MG63 (cell line): ENCODE measurements at regions not wholly inside any gene's neighbourhood (a gene's known extent, or its start where the extent isn't known, plus 50 kb on each side); places are given as distances from the start of the nearest gene placed in this dataset.
A peak's percentile ranks its signal among the peaks of the same experiment; 100 is the strongest.

ENCODE experiments used
- DNase-seq: peaks from one replicate; pipeline ENCODE4 v3.0.0-alpha.2; 2020
- H3K27me3 ChIP-seq: fragments of 250-450 bp; sonication (Bioruptor Pico); 2 replicates; pipeline ENCODE4 v1.5.1; 2020; ENCODE audit warnings: mild to moderate bottlenecking, moderate library complexity
- H3K36me3 ChIP-seq: fragments of 250-450 bp; sonication (Bioruptor Pico); 2 replicates; pipeline ENCODE4 v1.5.1; 2020; ENCODE audit warnings: mild to moderate bottlenecking, moderate library complexity
- H3K4me3 ChIP-seq: fragments of 250-450 bp; sonication (Bioruptor Pico); 2 replicates; pipeline ENCODE4 v1.5.1; 2020; ENCODE audit warnings: mild to moderate bottlenecking, moderate library complexity
- H3K9me3 ChIP-seq: fragments of 250-450 bp; sonication (Bioruptor Pico); 2 replicates; pipeline ENCODE4 v1.5.1; 2020; ENCODE audit warnings: mild to moderate bottlenecking, moderate library complexity

DNA sequence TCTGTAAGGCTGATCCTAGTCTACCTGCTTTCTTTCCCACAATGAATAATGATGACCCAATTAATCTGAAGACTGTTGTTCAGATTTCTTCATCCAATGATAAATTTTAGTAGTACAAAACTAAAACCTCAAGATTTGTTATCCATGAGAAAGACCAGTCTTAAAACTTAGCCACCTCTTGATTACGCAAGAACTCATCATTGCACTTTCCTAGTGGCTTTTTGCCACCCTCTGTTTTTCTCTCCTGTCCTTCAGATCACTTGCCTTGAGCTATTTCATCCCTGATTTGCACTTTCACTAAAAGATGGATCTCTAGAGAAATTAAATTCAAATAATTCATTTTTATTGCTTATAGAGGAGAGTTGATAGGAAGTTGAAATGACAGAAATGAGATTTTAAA lies 142.7 kb upstream of the RBMS3 start:
- no peaks in the 10 kb centered on the region for H3K27me3 ChIP-seq
- no peaks in the 10 kb centered on the region for H3K36me3 ChIP-seq
- no peak for DNase-seq
- H3K9me3 ChIP-seq = no peaks in the 10 kb centered on the region
- no peak overlapping the region for H3K4me3 ChIP-seq

DNA sequence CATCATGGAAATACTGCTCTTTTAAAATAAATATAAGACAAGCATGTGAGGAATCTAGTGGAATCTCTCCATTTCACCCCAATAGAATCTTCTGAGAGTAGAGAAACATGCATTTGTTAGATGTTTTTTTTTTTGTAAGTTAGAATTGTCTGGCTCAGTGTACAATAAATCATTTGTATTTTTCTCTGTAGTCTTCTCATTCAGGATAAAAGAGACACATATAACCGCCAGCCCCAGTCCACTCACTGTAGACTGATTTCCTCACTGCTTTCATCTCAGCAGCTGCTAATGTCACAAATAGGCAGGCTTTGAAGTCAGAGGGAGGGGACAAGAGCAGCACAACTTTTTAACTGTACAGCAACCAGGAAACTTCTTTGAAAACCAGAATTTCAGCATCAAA lies 140.2 kb upstream of the RBMS3 start:
- H3K27me3 ChIP-seq = no peaks in the 10 kb centered on the region
- H3K4me3 ChIP-seq = no peak overlapping the region
- H3K9me3 ChIP-seq = no peaks in the 10 kb centered on the region
- DNase-seq = no peak
- H3K36me3 ChIP-seq = no peaks in the 10 kb centered on the region

DNA sequence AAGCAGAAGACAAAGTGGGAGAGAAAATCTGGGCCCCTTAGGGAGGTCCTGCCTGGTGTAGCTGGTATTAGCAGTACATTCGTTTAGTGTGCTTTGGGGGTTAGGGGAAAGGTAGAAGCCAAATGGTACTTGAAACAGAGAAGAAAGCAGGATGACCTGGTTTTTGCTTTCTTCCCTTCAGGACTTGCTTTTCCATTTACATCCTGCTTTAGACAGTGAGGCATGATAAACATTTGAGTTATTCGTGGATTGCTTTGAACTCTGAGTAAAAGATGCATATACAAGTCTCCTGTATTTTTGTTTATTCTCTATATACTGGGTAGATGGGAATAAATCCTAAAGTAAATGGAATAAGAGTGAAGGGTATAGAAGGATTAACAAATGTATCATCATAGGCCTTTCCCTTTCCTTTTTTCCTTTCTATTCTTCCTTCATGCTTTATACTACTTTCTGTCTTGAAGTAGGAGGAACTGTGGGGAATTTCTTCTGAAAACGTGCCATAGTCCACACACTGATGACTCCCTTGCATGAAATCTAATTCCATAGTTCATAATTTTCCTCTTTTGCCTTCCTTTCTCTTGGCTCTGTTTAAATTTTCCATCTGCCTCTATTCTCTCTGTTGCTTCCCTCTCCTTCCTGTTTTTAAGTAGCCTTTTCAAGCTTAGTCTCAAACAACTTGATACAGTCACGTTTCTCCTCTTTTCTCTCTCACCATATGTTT lies 139.5 kb upstream of the RBMS3 start:
- no peak for DNase-seq
- Histone ChIP-seq H3K27me3 (no peaks in the 10 kb centered on the region), H3K4me3 (no peak overlapping the region)

GRCh38 chr3:29141918-29142275 lies 139.0 kb upstream of the RBMS3 start:
- no peaks in the 10 kb centered on the region for H3K27me3 ChIP-seq
- no peak overlapping the region for H3K4me3 ChIP-seq
- H3K36me3 ChIP-seq = no peaks in the 10 kb centered on the region
- no peak for DNase-seq
- H3K9me3 ChIP-seq = no peaks in the 10 kb centered on the region

More for the DNA sequence above, 139.5 kb upstream of the RBMS3 start:
- Histone ChIP-seq H3K9me3 (no peaks in the 10 kb centered on the region), H3K36me3 (no peaks in the 10 kb centered on the region)

DNA sequence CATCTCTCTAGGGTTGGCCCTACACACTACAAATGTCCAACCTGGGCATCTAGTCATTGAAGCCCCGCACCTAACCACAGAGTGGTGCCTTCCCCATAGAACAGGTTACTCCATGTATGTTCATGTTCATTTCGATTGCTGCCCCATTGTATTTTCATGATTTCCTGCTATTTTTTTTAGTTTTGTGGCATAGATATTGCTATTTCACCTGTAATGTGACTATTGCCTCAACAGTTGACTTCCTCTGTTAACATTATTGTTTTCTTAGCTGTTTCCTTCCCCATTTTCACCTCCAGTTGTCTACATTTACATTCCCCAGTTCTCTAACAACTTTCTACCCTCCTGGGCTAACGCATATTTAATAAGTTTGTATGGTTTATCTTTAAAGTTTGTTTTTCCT lies 137.7 kb upstream of the RBMS3 start:
- no peaks in the 10 kb centered on the region for H3K36me3 ChIP-seq
- no peak overlapping the region for H3K4me3 ChIP-seq
- H3K27me3 ChIP-seq = no peaks in the 10 kb centered on the region
- DNase-seq = no peak
- H3K9me3 ChIP-seq = no peaks in the 10 kb centered on the region

DNA sequence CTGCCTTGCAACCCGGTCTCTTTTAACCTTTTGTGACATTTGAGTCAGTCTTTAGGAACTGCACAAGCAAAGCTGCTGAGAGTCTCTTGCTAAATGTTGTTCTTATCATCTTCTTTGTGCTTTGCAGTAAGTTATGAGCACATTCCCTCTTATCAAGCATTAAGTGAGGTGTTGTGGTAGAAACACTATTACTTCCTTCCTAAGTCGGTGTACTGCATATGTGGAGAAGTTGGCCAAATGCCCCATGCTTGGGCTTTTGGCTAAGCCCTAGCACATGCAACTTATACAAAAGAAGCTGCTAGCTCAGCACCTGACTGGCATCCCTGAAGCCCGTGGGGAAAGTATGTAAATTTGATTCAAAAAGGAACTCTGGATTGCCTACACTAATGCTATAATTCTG lies 136.5 kb upstream of the RBMS3 start:
- H3K9me3 ChIP-seq = no peaks in the 10 kb centered on the region
- no peak overlapping the region for H3K4me3 ChIP-seq
- DNase-seq = no peak
- no peaks in the 10 kb centered on the region for H3K36me3 ChIP-seq
- H3K27me3 ChIP-seq = no peaks in the 10 kb centered on the region

GRCh38 chr3:29144807-29145206 lies 136.1 kb upstream of the RBMS3 start:
- Histone ChIP-seq H3K27me3 (no peaks in the 10 kb centered on the region), H3K9me3 (no peaks in the 10 kb centered on the region), H3K4me3 (no peak overlapping the region), H3K36me3 (no peaks in the 10 kb centered on the region)
- no peak for DNase-seq

GRCh38 chr3:29145360-29145759 lies 135.5 kb upstream of the RBMS3 start:
- no peaks in the 10 kb centered on the region for H3K27me3 ChIP-seq

GRCh38 chr3:29152379-29152778 lies 128.5 kb upstream of the RBMS3 start:
- Histone ChIP-seq H3K9me3 (no peaks in the 10 kb centered on the region), H3K27me3 (no peaks in the 10 kb centered on the region), H3K4me3 (no peak overlapping the region), H3K36me3 (no peaks in the 10 kb centered on the region)
- no peak for DNase-seq

More at GRCh38 chr3:29145360-29145759, 135.5 kb upstream of the RBMS3 start:
- H3K4me3 ChIP-seq = no peak overlapping the region
- H3K36me3 ChIP-seq = no peaks in the 10 kb centered on the region
- DNase-seq = no peak
- H3K9me3 ChIP-seq = no peaks in the 10 kb centered on the region

DNA sequence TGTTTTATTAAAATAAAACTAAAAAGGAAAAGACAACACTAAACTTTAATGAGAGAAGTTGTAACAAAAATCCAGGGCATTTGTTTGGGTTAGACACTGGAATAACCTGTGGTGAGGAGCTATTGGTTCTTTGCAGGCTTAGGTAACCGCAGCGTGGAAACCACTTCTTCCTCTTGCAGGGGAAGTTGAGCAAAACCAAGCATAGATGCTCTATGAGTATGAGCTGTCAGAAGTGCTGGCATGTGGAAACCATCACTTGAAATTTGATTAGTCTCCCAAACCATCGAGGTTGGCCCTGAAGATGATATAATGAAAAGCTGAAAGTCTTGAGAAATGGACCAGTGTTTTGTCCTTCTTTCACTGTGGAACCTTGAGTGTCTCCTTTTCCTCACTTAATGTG lies 127.1 kb upstream of the RBMS3 start:
- H3K9me3 ChIP-seq = no peaks in the 10 kb centered on the region
- H3K36me3 ChIP-seq = no peaks in the 10 kb centered on the region
- no peaks in the 10 kb centered on the region for H3K27me3 ChIP-seq
- no peak overlapping the region for H3K4me3 ChIP-seq
- DNase-seq = no peak

GRCh38 chr3:29156086-29156715 lies 124.7 kb upstream of the RBMS3 start:
- H3K27me3 ChIP-seq = no peaks in the 10 kb centered on the region
- no peaks in the 10 kb centered on the region for H3K36me3 ChIP-seq
- peak; percentile 73 for DNase-seq
- no peak overlapping the region for H3K4me3 ChIP-seq
- H3K9me3 ChIP-seq = no peaks in the 10 kb centered on the region

- Histone ChIP-seq H3K4me3 (no peak overlapping the region), H3K9me3 (no peaks in the 10 kb centered on the region), H3K27me3 (no peaks in the 10 kb centered on the region), H3K36me3 (no peaks in the 10 kb centered on the region)
- no peak for DNase-seq
These were observed 116.0 kb upstream of the RBMS3 start for GRCh38 chr3:29164825-29165224.

DNA sequence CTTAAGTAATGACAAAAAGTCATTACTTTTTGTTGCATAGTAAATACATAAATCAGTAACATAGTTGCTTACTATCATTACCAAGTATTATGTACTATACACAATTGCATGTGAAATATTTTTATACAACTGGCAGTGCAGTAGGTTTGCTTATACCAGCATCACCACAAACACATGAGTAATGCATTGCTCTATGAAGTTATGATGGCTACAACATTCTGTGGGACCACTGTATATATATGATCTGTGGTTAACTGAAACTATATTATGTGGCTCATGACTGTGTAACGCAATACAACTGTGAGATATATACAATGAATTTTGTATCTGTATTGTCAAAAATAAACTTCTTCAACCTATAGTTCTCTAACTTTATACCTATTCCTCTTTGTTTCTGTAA lies 113.7 kb upstream of the RBMS3 start:
- H3K4me3 ChIP-seq = no peak overlapping the region
- H3K27me3 ChIP-seq = no peaks in the 10 kb centered on the region
- DNase-seq = no peak
- H3K36me3 ChIP-seq = no peaks in the 10 kb centered on the region
- H3K9me3 ChIP-seq = no peaks in the 10 kb centered on the region

DNA sequence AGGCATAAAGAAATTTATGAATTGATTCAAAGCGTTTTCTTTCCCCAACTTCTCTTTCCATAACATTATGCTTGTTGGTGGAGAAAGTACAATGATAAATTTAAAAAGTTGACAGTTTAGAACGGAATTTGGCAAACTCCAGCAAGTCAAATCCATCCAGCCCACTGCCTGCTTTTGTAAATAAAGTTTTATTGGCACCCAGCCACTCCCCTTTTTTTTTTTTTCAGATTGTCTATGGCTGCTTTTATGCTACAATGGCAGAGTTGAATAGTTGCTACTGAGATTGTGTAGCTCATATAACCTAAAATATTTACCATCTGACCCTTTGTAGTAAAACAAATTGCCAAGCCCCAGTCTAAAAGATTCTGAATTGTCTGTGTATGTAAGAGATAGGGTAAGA lies 112.8 kb upstream of the RBMS3 start:
- no peak for DNase-seq
- Histone ChIP-seq H3K36me3 (no peaks in the 10 kb centered on the region), H3K9me3 (no peaks in the 10 kb centered on the region), H3K4me3 (no peak overlapping the region), H3K27me3 (no peaks in the 10 kb centered on the region)

- H3K27me3 ChIP-seq = no peaks in the 10 kb centered on the region
- H3K4me3 ChIP-seq = no peak overlapping the region
- no peaks in the 10 kb centered on the region for H3K36me3 ChIP-seq
- DNase-seq = no peak
- no peaks in the 10 kb centered on the region for H3K9me3 ChIP-seq
These were observed 112.2 kb upstream of the RBMS3 start for GRCh38 chr3:29168696-29169095.

- DNase-seq = no peak
- Histone ChIP-seq H3K27me3 (no peaks in the 10 kb centered on the region), H3K36me3 (no peaks in the 10 kb centered on the region), H3K4me3 (no peak overlapping the region), H3K9me3 (no peaks in the 10 kb centered on the region)
These were observed 111.4 kb upstream of the RBMS3 start for GRCh38 chr3:29169451-29169850.

- DNase-seq = no peak
- Histone ChIP-seq H3K36me3 (no peaks in the 10 kb centered on the region), H3K9me3 (no peaks in the 10 kb centered on the region), H3K27me3 (no peaks in the 10 kb centered on the region), H3K4me3 (no peak overlapping the region)
These were observed 109.6 kb upstream of the RBMS3 start for GRCh38 chr3:29171043-29171990.
